GM19468 (cell line): ENCODE measurements at regions not wholly inside any gene's neighbourhood (a gene's known extent, or its start where the extent isn't known, plus 50 kb on each side); places are given as distances from the start of the nearest gene placed in this dataset.
"Not testable (repeated sequence)": the region's sequence is repeated elsewhere in the genome, so short reads cannot be mapped to it uniquely, and the experiment has no call there.

Experiments used
- ATAC-seq: cut with Tn5 transposase; IDR thresholded peaks from one replicate; pipeline ENCODE4 v1.9.1; 2021; ENCODE audit warnings: mild to moderate bottlenecking, moderate library complexity, moderate number of reproducible peaks; ENCODE audit not compliant: unreplicated experiment; ENCODE audit errors: extremely low read depth

GRCh38 chr3:95627293-95627692 lies 1187.1 kb upstream of the EPHA6 start:
- ATAC-seq, result no peak

- no peak for ATAC-seq
These were observed 1186.7 kb upstream of the EPHA6 start for GRCh38 chr3:95627697-95628096.

- no peak for ATAC-seq
These were observed 1184.6 kb upstream of the EPHA6 start for GRCh38 chr3:95629802-95630201.

- ATAC-seq, result no peak
These were observed 1169.1 kb upstream of the EPHA6 start for GRCh38 chr3:95645291-95645690.

GRCh38 chr3:95654570-95655362 lies 1159.6 kb upstream of the EPHA6 start:
- ATAC-seq, result no peak

- ATAC-seq, result no peak
These were observed 1158.9 kb upstream of the EPHA6 start for GRCh38 chr3:95655363-95655986.

DNA sequence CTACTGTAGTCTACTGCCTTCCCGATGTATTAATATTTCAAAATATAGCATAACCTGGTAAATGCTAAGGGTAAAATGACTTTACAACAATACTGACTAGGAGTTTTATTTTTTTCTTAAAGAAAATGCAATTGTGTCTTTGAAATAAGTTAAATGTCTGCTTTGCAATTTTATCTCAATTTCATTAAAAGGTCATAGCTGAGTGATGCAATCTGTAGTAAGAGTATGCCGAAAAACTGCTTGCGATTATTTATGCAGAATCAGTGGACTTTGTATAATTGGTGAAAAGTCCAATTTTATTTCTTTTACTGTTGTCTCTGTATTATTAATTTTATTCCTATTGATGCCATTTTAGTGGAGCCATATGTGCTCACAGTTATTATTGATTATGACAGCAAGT lies 1143.6 kb upstream of the EPHA6 start:
- no peak for ATAC-seq

DNA sequence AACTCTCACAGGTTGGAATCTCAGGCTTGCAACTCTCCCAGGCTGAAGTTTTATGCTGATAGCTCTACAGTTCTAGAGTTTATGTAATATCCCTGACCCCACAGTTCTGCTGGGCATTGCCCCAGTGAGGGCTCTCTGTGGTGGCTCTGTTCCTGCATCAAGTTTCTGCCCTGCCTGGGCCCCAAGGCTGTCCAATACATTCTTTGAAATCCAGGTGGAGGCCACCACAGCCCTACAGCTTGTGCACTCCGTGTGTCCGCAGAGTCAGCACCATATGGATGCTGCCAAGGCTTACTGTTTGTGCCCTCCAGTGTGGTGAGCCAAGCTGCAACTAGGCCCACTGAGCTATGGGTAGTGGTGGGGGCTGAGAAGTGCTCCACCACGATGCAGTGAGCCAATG lies 1141.2 kb upstream of the EPHA6 start:
- no peak for ATAC-seq

GRCh38 chr3:95705786-95706418 lies 1108.5 kb upstream of the EPHA6 start:
- no peak for ATAC-seq

- ATAC-seq, result no peak
These were observed 1107.1 kb upstream of the EPHA6 start for GRCh38 chr3:95707268-95707667.

DNA sequence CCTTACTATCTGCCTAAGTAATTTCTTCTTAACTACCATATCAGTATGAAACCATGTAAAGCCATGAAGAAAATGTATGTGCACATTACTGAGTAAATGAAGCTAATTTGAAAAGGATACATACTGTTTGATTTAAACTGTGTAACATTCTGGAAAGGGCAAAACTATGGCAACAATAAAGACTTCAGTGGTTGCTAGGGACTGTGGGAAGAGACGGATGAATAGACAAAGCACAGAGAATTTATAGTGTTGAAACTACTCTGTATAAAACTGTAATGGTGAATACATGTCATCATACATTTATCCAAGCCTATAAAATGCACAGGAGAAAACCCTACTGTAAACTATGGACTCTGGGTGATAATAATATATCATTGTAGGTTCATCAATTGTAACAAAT lies 1103.7 kb upstream of the EPHA6 start:
- no peak for ATAC-seq

- no peak for ATAC-seq
These were observed 1102.6 kb upstream of the EPHA6 start for GRCh38 chr3:95711789-95712188.

DNA sequence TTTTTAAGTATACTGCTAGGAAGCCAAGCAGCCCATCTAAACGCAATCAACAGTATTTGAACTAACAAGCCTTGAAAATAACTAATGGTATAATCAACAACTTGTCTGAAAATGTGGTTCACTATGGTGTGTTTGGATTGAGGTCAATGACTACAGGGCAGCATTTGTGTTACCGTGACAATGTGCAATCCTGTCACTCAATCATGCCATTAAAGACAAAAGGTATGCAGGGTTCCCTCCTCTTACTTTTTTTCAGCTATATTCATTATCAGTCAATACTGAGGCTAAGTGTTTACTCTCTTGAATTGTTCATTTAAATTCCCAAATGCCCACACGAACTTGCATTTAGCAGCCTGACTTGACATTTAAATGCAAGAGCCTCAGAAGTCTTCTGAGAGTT lies 1099.3 kb upstream of the EPHA6 start:
- no peak for ATAC-seq

DNA sequence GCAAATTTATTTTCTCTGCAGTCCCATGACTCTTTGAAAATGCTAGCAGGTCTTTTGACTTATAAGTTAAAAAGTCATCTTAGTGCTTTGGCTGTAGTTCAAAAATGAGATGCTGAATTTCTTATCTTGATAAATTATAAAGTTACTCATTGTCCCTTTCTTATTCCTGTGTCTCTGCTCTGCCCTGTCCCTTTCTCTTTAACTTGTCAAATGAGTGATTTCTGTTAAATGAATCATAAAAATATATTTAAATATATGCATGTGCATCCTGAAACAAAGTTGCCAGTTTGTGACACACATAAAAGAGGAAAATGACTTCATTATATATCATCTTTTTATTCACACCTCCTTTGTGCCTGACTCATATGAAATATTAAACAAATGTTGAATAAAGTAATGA lies 1097.3 kb upstream of the EPHA6 start:
- ATAC-seq, result no peak

GRCh38 chr3:95718168-95718567 lies 1096.2 kb upstream of the EPHA6 start:
- no peak for ATAC-seq

DNA sequence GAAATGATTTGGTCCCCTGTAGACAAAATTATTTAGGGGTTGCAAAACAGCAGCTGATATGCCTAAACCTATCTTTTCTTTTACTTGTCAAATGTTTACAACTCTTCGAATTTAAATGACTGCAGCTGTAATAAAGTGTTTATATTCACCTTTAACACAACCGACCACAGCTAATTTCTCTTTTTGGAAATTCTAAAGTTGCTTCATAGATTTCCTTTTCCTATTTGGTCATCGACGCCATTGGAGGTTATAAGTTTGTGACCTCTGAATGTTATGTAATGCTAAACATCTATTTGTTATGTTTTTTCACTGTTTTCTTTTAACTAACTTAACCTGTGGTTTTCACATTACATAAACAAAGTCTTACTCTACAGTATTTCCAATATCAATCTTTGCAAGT lies 1094.9 kb upstream of the EPHA6 start:
- no peak for ATAC-seq

DNA sequence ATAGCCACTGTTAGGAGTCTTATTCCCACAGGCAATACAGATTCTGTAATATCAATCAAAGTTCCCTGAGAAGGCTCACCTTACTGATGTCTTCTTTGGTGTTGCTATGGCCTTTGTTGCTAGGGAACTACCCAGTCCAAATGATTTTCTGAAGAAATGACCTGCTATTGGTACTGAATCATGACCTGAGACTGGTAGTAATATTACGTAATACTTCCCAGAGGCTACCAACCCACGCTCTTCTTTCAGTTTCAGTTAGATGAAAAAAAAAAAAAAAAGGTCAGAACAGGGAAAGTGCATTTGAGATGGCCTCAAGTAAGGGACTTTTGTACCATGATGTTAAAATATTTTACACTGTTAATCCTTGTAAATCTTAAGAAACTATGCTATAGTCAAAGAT lies 1092.5 kb upstream of the EPHA6 start:
- ATAC-seq, result no peak

- no peak for ATAC-seq
These were observed 1088.6 kb upstream of the EPHA6 start for GRCh38 chr3:95725770-95726169.

DNA sequence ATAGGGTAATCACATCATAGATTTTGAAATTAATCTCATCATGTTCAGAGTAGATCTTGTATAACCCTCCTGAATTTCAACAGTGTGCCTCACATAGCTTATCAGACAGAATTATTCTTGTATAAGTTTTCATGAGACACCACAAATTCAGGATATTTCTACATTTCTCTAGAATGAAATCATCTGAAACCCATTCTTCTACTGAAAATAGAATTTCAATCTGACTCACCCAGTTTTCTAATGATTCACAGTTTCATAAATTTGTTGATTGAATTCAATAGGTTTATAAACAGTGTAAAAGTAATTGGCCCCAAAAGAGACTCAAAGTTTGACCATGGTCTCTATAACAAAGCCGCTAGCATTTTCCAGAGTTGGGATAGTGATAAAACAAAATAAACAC lies 1082.6 kb upstream of the EPHA6 start:
- no peak for ATAC-seq

- no peak for ATAC-seq
These were observed 1081.1 kb upstream of the EPHA6 start for GRCh38 chr3:95733336-95733735.

DNA sequence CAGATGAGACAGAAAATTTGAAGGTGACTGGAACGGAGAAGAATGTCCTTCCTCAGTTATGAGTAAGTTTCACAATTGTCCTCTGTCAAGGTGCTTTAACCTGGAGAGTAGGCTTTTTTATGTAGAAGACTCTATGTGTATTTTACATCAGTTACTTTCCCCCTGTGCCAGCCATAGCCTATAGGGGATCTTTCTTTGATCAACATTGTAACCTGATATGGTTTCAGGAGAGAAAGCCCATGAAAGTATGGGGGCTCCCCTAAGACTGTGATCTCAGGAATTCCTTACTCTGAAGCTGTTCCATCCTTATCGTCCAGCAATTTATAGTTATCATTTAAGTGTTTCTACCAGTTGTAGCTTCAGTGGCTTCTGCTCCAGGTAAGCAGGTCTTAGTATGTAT lies 1076.3 kb upstream of the EPHA6 start:
- no peak for ATAC-seq

DNA sequence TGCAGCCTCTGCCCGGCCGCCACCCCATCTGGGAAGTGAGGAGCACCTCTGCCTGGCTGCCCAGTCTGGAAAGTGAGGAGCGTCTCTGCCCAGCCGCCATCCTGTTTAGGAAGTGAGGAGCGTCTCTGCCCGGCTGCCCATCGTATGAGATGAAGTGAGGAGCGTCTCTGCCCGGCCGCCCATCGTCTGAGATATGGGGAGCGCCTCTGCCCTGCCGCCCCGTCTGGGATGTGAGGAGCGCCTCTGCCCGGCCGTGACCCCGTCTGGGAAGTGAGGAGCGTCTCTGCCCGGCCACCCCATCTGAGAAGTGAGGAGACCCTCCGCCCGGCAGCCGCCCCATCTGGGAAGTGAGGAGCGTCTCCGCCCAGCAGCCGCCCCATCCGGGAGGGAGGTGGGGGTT lies 1069.5 kb upstream of the EPHA6 start:
- not testable (repeated sequence) for ATAC-seq
